Pancreas (tissue), 10 donors: ENCODE measurements at regions not wholly inside any gene's neighbourhood (a gene's known extent, or its start where the extent isn't known, plus 50 kb on each side); places are given as distances from the start of the nearest gene placed in this dataset.

Experiments
- ATAC-seq, 4 donors: fragments of 200-7000 bp; cut with Tn5 transposase; one replicate each; pipeline versions ENCODE4 v1.8.0 to v1.9.1; 2020; ENCODE audit warnings: mild to moderate bottlenecking in 4 of 4, moderate library complexity in 4 of 4
- DNase-seq, 6 donors: peaks; one replicate each; pipeline ENCODE4 v3.0.0-alpha.2; 2020
- FAIRE-seq: peaks from 2 replicates; lab custom pipeline; 2012; peaks lifted over from hg19 to GRCh38; lab: Jason Lieb, UNC
- H3K27ac ChIP-seq, 4 donors: fragments of 200-600 bp; sonication (generic); 1 replicate in 3 of 4; 2 replicates in 1 of 4; pipeline versions ENCODE4 v1.5.0 to v1.8.0; 2020
- H3K27me3 ChIP-seq, 4 donors: fragments of 200-600 bp; one replicate each; pipeline ENCODE4 v1.8.0; 2021
- H3K36me3 ChIP-seq, 3 donors: fragments of 200-600 bp; sonication (generic) in 1 of 3; one replicate each; pipeline versions ENCODE4 v1.5.0 to v1.8.0; 2020 to 2021
- H3K4me1 ChIP-seq, 3 donors: fragments of 200-600 bp; one replicate each; pipeline ENCODE4 v1.8.0; 2021
- H3K4me3 ChIP-seq, 4 donors: fragments of 200-600 bp; sonication (generic) in 2 of 4; one replicate each; pipeline versions ENCODE4 v1.5.0 to v1.8.0; 2020 to 2021
- H3K9me3 ChIP-seq, 4 donors: fragments of 200-600 bp; one replicate each; pipeline ENCODE4 v1.8.0; 2021
- CTCF ChIP-seq, 4 donors: fragments of 200-600 bp; sonication (generic) in 3 of 4; IDR thresholded peaks; one replicate each; pipeline versions ENCODE4 v1.5.0 to v1.8.0; 2021; ENCODE audit warnings: antibody characterized with exemption in 4 of 4
- WGBS, 2 donors: extraction: QIAGEN DNeasy Blood & Tissue Kit; methylation state at CpG; one replicate each; pipeline ENCODE4 v1.1.7; 2013; 5-methylcytosine and 5-hydroxymethylcytosine counted together
- intact Hi-C, 3 donors: fragments of 100-400 bp; cut with DNase I; formaldehyde crosslinking; loops; one replicate each; pipeline versions ENCODE4 v1.11.1 to v1.14.2; 2022
- donor health status: healthy with polysubstance abuse.
- donor health status: DM: no; HTN: no; CAD: no; lungs with moderate emphysema.
- donor health status: DM: no; HTN: no; CAD: no.
- donor health status: control.
- donor health status: control.
- donor health status: Bipolar disorder and iron deficiency.
- donor health status: DM: yes; HTN: yes; CAD: no.
- donor health status: DM: no; HTN: no; CAD: no.
- donor health status: DM: no; HTN: no; CAD: no.
- donor health status: DM: yes; HTN: yes; CAD: no.

- FAIRE-seq (no peak), ATAC-seq (no peak), DNase-seq (no peak)
- intact Hi-C loops, result no loop called here
- Histone ChIP-seq H3K27ac (no peak overlapping the region), H3K27me3 (no peaks in the 10 kb centered on the region), H3K36me3 (no peaks in the 10 kb centered on the region), H3K4me1 (no peaks in the 10 kb centered on the region), H3K9me3 (no peaks in the 10 kb centered on the region), H3K4me3 (no peak overlapping the region)
- no peak for TF ChIP-seq CTCF (IDR thresholded peaks at IDR 0.05)
- WGBS, 2 donors, result 80 to 90% methylated on average over 4 of the region's 4 CpGs
Observed at GRCh38 chr6:23591761-23592160, 534.3 kb upstream of the NRSN1 start.

GRCh38 chr6:23600118-23600517 lies 525.9 kb upstream of the NRSN1 start:
- no peak for FAIRE-seq
- no peaks in the 10 kb centered on the region for H3K4me1 ChIP-seq
- no peaks in the 10 kb centered on the region for H3K9me3 ChIP-seq
- intact Hi-C loops, result no loop called here
- H3K27ac ChIP-seq, result no peak overlapping the region
- no peaks in the 10 kb centered on the region for H3K36me3 ChIP-seq
- ATAC-seq, result no peak
- H3K4me3 ChIP-seq, result no peak overlapping the region
- no peak for DNase-seq
- H3K27me3 ChIP-seq, result no peaks in the 10 kb centered on the region
- TF ChIP-seq CTCF (IDR thresholded peaks at IDR 0.05), result no peak

- no peak for TF ChIP-seq CTCF (IDR thresholded peaks at IDR 0.05)
- Histone ChIP-seq H3K36me3 (no peaks in the 10 kb centered on the region), H3K4me1 (no peaks in the 10 kb centered on the region), H3K27ac (no peak overlapping the region), H3K9me3 (no peaks in the 10 kb centered on the region), H3K4me3 (no peak overlapping the region), H3K27me3 (no peaks in the 10 kb centered on the region)
- ATAC-seq (no peak), DNase-seq (no peak), FAIRE-seq (no peak)
- intact Hi-C loops, result no loop called here
- 34 to 52% methylated on average over 1 of the region's 1 CpG for WGBS, 2 donors
Observed at GRCh38 chr6:23601811-23602345, 524.1 kb upstream of the NRSN1 start.

GRCh38 chr6:23608931-23609435 lies 517.0 kb upstream of the NRSN1 start:
- no peak for TF ChIP-seq CTCF (IDR thresholded peaks at IDR 0.05)
- DNase-seq (no peak), FAIRE-seq (no peak), ATAC-seq (no peak)
- H3K36me3 ChIP-seq, result no peaks in the 10 kb centered on the region
- no peak overlapping the region for H3K27ac ChIP-seq
- 53 to 59% methylated on average over 5 of the region's 5 CpGs for WGBS, 2 donors
- H3K4me3 ChIP-seq, result no peak overlapping the region
- intact Hi-C loops, result no loop called here
- no peaks in the 10 kb centered on the region for H3K9me3 ChIP-seq
- H3K27me3 ChIP-seq, result no peaks in the 10 kb centered on the region
- H3K4me1 ChIP-seq, result no peaks in the 10 kb centered on the region

- 68 to 79% methylated on average over 6 of the region's 6 CpGs for WGBS, 2 donors
Observed at GRCh38 chr6:23611776-23612381, 514.1 kb upstream of the NRSN1 start.

More at GRCh38 chr6:23611776-23612381, 514.1 kb upstream of the NRSN1 start:
- intact Hi-C loops, result no loop called here
- Histone ChIP-seq H3K27ac (no peak overlapping the region), H3K27me3 (no peaks in the 10 kb centered on the region), H3K4me3 (no peak overlapping the region), H3K36me3 (no peaks in the 10 kb centered on the region), H3K4me1 (no peaks in the 10 kb centered on the region), H3K9me3 (no peaks in the 10 kb centered on the region)
- TF ChIP-seq CTCF (IDR thresholded peaks at IDR 0.05), result no peak
- ATAC-seq, result no peak
- DNase-seq, result no peak
- FAIRE-seq, result no peak
